ENCODE measurements at regions not wholly inside any gene's neighbourhood (a gene's known extent, or its start where the extent isn't known, plus 50 kb on each side); places are given as distances from the start of the nearest gene placed in this dataset.

GRCh38 chr15:26391567-26392194 lies 381.2 kb downstream of the GABRB3 start:
- FAIRE-seq (no peak), DNase-seq (ENCODE audit: insufficient read length, low spot score) (no peak)
- TF ChIP-seq POLR2A (IDR thresholded peaks at IDR 0.05; ENCODE audit: low read depth, low read length) = no peak
- TF ChIP-seq TAF1 (IDR thresholded peaks at IDR 0.05; ENCODE audit: low read depth, low read length) = no peak
- no peak for TF ChIP-seq POLR2AphosphoS5 (IDR thresholded peaks at IDR 0.05; ENCODE audit: low read depth, low read length)
- TF ChIP-seq PAX5 (IDR thresholded peaks at IDR 0.05; ENCODE audit: insufficient read depth, low read length, severe bottlenecking) = no peak
- no peak for TF ChIP-seq SPI1 (IDR thresholded peaks at IDR 0.05; ENCODE audit: low read depth, low read length)
- no peak for TF ChIP-seq POU2F2 (IDR thresholded peaks at IDR 0.05; ENCODE audit: low read depth, low read length)

- no peak for FAIRE-seq
- TF ChIP-seq PAX5 (IDR thresholded peaks at IDR 0.05; ENCODE audit: insufficient read depth, low read length, severe bottlenecking) = no peak
- TF ChIP-seq POU2F2 (IDR thresholded peaks at IDR 0.05; ENCODE audit: low read depth, low read length) = no peak
- TF ChIP-seq POLR2AphosphoS5 (IDR thresholded peaks at IDR 0.05; ENCODE audit: low read depth, low read length) = no peak
- TF ChIP-seq POLR2A (IDR thresholded peaks at IDR 0.05; ENCODE audit: low read depth, low read length) = no peak
- no peak for TF ChIP-seq SPI1 (IDR thresholded peaks at IDR 0.05; ENCODE audit: low read depth, low read length)
- TF ChIP-seq TAF1 (IDR thresholded peaks at IDR 0.05; ENCODE audit: low read depth, low read length) = no peak
- no peak for DNase-seq (ENCODE audit: insufficient read length, low spot score)
These were observed 390.3 kb downstream of the GABRB3 start for GRCh38 chr15:26382444-26383072.

GRCh38 chr15:26378304-26378703 lies 394.6 kb downstream of the GABRB3 start:
- TF ChIP-seq POU2F2 (IDR thresholded peaks at IDR 0.05; ENCODE audit: low read depth, low read length) (no peak), PAX5 (IDR thresholded peaks at IDR 0.05; ENCODE audit: insufficient read depth, low read length, severe bottlenecking) (no peak), POLR2A (IDR thresholded peaks at IDR 0.05; ENCODE audit: low read depth, low read length) (no peak), POLR2AphosphoS5 (IDR thresholded peaks at IDR 0.05; ENCODE audit: low read depth, low read length) (no peak), TAF1 (IDR thresholded peaks at IDR 0.05; ENCODE audit: low read depth, low read length) (no peak), SPI1 (IDR thresholded peaks at IDR 0.05; ENCODE audit: low read depth, low read length) (no peak)
- FAIRE-seq (no peak), DNase-seq (ENCODE audit: insufficient read length, low spot score) (no peak)

GRCh38 chr15:26376243-26376642 lies 396.6 kb downstream of the GABRB3 start:
- no peak for TF ChIP-seq SPI1 (IDR thresholded peaks at IDR 0.05; ENCODE audit: low read depth, low read length)
- TF ChIP-seq PAX5 (IDR thresholded peaks at IDR 0.05; ENCODE audit: insufficient read depth, low read length, severe bottlenecking) = no peak
- TF ChIP-seq TAF1 (IDR thresholded peaks at IDR 0.05; ENCODE audit: low read depth, low read length) = no peak
- no peak for TF ChIP-seq POU2F2 (IDR thresholded peaks at IDR 0.05; ENCODE audit: low read depth, low read length)
- no peak for TF ChIP-seq POLR2AphosphoS5 (IDR thresholded peaks at IDR 0.05; ENCODE audit: low read depth, low read length)
- TF ChIP-seq POLR2A (IDR thresholded peaks at IDR 0.05; ENCODE audit: low read depth, low read length) = no peak
- no peak for DNase-seq (ENCODE audit: insufficient read length, low spot score)
- FAIRE-seq = no peak

- FAIRE-seq = no peak
- TF ChIP-seq SPI1 (IDR thresholded peaks at IDR 0.05; ENCODE audit: low read depth, low read length) = no peak
- TF ChIP-seq TAF1 (IDR thresholded peaks at IDR 0.05; ENCODE audit: low read depth, low read length) = no peak
- no peak for TF ChIP-seq PAX5 (IDR thresholded peaks at IDR 0.05; ENCODE audit: insufficient read depth, low read length, severe bottlenecking)
- TF ChIP-seq POU2F2 (IDR thresholded peaks at IDR 0.05; ENCODE audit: low read depth, low read length) = no peak
- no peak for DNase-seq (ENCODE audit: insufficient read length, low spot score)
These were observed 398.1 kb downstream of the GABRB3 start for GRCh38 chr15:26374806-26375205.

- FAIRE-seq (no peak), DNase-seq (ENCODE audit: insufficient read length, low spot score) (no peak)
These were observed 400.2 kb downstream of the GABRB3 start for GRCh38 chr15:26372706-26373105.

GRCh38 chr15:26365077-26365476 lies 407.8 kb downstream of the GABRB3 start:
- DNase-seq (ENCODE audit: insufficient read length, low spot score) (no peak), FAIRE-seq (no peak)
- TF ChIP-seq SPI1 (IDR thresholded peaks at IDR 0.05; ENCODE audit: low read depth, low read length) = no peak
- TF ChIP-seq PAX5 (IDR thresholded peaks at IDR 0.05; ENCODE audit: insufficient read depth, low read length, severe bottlenecking) = no peak
- no peak for TF ChIP-seq POLR2AphosphoS5 (IDR thresholded peaks at IDR 0.05; ENCODE audit: low read depth, low read length)
- TF ChIP-seq POU2F2 (IDR thresholded peaks at IDR 0.05; ENCODE audit: low read depth, low read length) = no peak
- TF ChIP-seq TAF1 (IDR thresholded peaks at IDR 0.05; ENCODE audit: low read depth, low read length) = no peak
- TF ChIP-seq POLR2A (IDR thresholded peaks at IDR 0.05; ENCODE audit: low read depth, low read length) = no peak

More at GRCh38 chr15:26372706-26373105, 400.2 kb downstream of the GABRB3 start:
- TF ChIP-seq POLR2AphosphoS5 (IDR thresholded peaks at IDR 0.05; ENCODE audit: low read depth, low read length) (no peak), POLR2A (IDR thresholded peaks at IDR 0.05; ENCODE audit: low read depth, low read length) (no peak), SPI1 (IDR thresholded peaks at IDR 0.05; ENCODE audit: low read depth, low read length) (no peak), TAF1 (IDR thresholded peaks at IDR 0.05; ENCODE audit: low read depth, low read length) (no peak), POU2F2 (IDR thresholded peaks at IDR 0.05; ENCODE audit: low read depth, low read length) (no peak), PAX5 (IDR thresholded peaks at IDR 0.05; ENCODE audit: insufficient read depth, low read length, severe bottlenecking) (no peak)

- FAIRE-seq (no peak), DNase-seq (ENCODE audit: insufficient read length, low spot score) (no peak)
- no peak for TF ChIP-seq SPI1 (IDR thresholded peaks at IDR 0.05; ENCODE audit: low read depth, low read length)
These were observed 413.0 kb downstream of the GABRB3 start for GRCh38 chr15:26359855-26360254.

- DNase-seq (ENCODE audit: insufficient read length, low spot score) (no peak), FAIRE-seq (no peak)
- no peak for TF ChIP-seq POU2F2 (IDR thresholded peaks at IDR 0.05; ENCODE audit: low read depth, low read length)
- no peak for TF ChIP-seq POLR2AphosphoS5 (IDR thresholded peaks at IDR 0.05; ENCODE audit: low read depth, low read length)
- TF ChIP-seq TAF1 (IDR thresholded peaks at IDR 0.05; ENCODE audit: low read depth, low read length) = no peak
- no peak for TF ChIP-seq POLR2A (IDR thresholded peaks at IDR 0.05; ENCODE audit: low read depth, low read length)
- no peak for TF ChIP-seq PAX5 (IDR thresholded peaks at IDR 0.05; ENCODE audit: insufficient read depth, low read length, severe bottlenecking)
These were observed 414.2 kb downstream of the GABRB3 start for GRCh38 chr15:26358708-26359107.

GRCh38 chr15:26357653-26358052 lies 415.2 kb downstream of the GABRB3 start:
- DNase-seq (ENCODE audit: insufficient read length, low spot score) (no peak), FAIRE-seq (no peak)
- TF ChIP-seq SPI1 (IDR thresholded peaks at IDR 0.05; ENCODE audit: low read depth, low read length) = no peak
- no peak for TF ChIP-seq PAX5 (IDR thresholded peaks at IDR 0.05; ENCODE audit: insufficient read depth, low read length, severe bottlenecking)
- TF ChIP-seq POLR2A (IDR thresholded peaks at IDR 0.05; ENCODE audit: low read depth, low read length) = no peak
- no peak for TF ChIP-seq TAF1 (IDR thresholded peaks at IDR 0.05; ENCODE audit: low read depth, low read length)
- TF ChIP-seq POLR2AphosphoS5 (IDR thresholded peaks at IDR 0.05; ENCODE audit: low read depth, low read length) = no peak
- no peak for TF ChIP-seq POU2F2 (IDR thresholded peaks at IDR 0.05; ENCODE audit: low read depth, low read length)

All from GM12891 (cell line).